Fibroblast of the conjunctiva (primary cell): ENCODE measurements at regions not wholly inside any gene's neighbourhood (a gene's known extent, or its start where the extent isn't known, plus 50 kb on each side); places are given as distances from the start of the nearest gene placed in this dataset.
"Not testable (repeated sequence)": the region's sequence is repeated elsewhere in the genome, so short reads cannot be mapped to it uniquely, and the experiment has no call there.

ENCODE experiments used
- DNase-seq: peaks from one replicate; pipeline ENCODE4 v3.0.0-alpha.2; 2010; ENCODE audit warnings: low read depth

DNA sequence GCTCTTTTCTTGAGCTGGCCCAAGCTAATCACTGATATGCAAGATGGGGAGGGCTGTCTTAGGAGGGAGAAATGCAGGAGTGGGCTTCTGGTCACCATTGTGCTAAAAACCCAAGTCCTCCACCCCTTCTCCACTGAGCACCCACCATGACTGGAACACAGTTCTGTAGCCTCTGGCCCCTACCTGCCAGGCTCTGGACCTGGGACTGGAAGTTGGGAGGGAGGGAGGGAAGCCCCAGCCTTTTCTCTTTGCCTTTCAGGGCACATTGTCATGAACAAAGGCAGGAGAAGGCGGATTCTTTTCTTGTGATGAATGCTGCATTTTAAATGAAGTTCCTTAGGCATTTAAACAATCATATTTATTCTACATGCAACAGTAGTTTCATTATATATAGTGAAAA is 559.1 kb upstream of the TRPC7 start:
- DNase-seq, result no peak

DNA sequence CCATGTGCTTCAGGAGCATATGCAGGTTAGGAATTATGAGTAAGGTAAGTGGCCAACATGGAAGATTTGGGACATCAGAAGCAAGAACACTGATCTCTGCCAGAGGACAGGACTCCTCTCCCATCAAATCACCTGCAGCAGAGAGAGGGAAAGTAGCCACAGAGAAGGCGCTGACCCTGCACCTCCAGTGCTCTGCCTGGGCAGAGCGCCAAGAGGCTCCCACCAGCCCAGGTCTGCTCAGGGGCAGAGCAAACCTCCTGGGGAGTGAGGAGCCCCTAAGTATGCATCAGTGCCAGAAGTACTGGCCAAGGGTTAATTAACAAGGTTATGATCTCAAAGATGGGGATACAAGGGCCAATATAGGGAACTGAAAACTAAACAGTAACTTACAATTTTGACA is 545.3 kb upstream of the TRPC7 start:
- no peak for DNase-seq

DNA sequence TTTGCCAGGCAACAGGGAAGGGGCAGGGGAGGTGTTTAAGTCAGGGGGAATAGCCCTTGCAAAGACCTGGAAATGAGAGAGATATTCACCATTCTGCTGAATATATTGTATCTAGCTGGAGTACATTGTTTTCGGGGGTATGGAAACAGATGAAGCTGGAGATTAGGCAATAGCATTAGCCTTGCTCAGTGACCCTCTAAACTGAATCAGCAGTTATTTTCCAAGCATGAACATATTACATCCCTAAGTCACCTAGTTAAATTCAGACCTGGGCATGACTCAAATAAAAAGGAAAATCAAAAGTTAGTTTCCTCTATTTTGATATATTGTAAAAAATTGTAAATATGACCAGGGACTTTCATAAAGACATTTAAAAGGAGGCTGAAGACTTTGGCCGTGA is 544.6 kb upstream of the TRPC7 start:
- no peak for DNase-seq

DNA sequence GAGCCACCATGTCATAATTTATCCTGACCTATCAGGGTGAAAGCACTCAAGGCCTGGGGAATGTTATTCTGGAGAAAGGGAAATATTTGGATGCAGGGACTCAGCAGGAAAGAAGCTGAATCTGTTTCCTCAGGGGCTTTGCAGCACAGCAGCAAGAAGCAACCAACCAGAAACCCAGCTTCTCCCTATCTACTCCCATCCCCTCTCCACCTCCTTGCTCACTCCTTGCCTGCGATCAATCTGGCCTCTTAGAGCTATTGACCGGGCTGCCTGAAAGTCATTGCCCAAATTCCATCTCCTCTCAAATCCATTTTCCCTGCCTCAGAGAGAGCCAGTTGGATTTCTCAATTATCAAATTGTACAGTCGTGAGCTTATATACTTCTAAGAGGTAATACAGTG is 542.0 kb upstream of the TRPC7 start:
- no peak for DNase-seq

DNA sequence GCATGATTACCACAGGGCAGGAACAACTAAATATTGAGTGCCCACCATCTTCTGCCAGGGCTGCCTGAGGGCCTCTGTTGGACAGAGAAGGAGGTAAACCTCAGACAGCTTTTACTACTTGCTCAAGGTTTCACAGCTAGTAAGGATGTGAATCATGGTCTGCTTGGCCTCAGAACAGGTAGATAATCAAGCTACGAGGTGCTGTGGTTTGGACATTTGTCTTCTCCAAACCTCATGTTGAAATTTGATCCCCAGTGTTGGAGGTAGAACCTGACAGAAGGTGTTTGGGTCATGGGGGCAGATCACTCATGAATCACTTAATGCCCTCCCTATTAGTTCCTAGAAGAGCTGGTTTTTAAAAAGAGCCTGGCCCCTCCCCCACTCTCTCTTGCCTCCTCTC is 541.2 kb upstream of the TRPC7 start:
- DNase-seq, result no peak

DNA sequence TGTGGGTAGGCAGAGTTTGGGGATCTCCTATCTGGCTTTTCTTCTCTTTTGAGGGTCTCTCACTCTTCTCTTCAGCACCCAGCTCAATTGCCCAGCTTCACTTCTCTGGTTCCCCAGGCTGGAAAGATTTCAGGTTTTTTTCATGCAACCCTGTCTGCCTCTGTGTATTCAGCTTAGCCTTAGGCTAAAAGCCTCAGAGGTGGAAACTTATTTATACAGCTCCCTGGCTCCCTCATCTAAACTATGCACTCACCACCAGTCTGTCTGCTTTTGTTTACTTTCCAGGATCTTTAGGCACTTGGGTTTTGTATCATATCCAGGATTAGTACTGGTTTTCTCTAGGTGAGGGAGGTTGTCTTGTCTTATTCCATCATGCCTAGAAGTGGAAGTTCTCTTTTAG is 540.2 kb upstream of the TRPC7 start:
- no peak for DNase-seq

DNA sequence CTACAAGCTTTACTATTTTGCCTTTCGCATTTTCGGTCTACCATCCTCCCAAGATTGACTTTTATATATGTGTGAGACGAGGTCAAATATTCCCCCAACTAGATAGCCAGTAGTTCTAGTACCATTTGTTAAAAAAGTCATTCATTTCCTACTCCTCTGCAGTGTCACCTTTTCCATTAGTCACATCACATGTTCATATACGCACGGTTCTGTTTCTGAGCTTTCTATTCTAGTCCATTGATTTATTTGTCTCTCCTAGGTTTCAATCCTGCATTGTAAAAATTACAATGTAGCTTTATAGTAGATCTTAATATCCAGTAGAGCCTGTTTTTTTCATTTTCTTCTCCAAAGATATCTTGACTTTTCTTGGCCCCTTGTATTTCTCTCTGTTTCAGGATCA is 528.7 kb upstream of the TRPC7 start:
- no peak for DNase-seq

DNA sequence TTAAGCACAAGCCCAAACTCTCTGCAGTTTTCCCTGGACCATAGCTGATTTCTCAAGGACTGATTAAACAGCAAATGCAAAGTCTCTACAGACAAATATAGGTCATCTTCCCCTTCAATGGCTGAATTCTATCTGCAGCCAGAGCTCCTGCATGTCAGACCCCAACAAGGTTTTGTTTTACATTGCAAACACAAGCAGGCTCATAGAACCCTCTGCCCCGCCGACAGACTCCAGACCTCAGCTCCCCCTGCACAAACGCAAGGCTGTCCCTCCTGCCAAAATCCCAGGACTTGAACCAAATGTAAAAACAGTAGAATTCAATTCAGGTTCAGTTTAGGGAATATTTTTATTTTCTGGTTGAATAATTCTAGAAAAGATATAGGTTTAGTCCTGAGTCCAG is 526.7 kb upstream of the TRPC7 start:
- DNase-seq, result no peak

DNA sequence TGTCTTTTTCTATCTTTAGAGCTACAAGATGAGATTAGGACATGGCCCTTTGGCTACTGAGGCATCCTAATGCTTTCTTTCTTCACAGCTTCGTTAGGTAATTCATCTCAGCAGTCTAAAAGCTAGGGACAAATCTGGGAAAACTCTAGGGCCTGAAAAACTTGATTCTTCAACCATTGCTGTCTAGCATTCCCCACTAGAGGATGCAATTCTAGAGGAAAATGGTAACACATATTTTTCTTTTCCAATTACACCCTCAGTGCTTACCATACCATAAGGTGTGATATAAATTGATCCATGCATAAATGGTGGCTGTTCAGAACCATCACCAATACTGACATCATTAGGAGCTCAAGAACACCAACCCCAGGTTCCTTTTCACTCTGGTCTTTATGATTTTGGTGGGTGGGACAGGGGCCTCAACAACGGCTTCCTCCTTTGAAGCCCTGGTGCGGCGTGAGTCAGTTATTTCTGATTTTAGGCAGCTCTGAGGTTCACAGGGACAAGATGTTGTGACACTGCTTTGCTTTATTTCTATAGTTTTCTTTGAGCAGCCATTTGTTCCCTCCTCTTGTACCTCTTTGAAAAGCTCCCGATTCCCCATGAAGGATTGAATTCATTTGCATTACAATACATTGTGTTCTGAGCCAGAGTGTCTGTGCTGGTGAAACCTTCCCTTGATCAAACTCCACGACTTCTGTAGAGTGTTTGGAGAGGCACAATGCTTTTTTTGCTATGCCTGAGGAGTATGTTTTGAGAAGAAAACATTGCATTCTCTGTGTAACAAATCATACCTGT is 526.0 kb upstream of the TRPC7 start:
- no peak for DNase-seq

DNA sequence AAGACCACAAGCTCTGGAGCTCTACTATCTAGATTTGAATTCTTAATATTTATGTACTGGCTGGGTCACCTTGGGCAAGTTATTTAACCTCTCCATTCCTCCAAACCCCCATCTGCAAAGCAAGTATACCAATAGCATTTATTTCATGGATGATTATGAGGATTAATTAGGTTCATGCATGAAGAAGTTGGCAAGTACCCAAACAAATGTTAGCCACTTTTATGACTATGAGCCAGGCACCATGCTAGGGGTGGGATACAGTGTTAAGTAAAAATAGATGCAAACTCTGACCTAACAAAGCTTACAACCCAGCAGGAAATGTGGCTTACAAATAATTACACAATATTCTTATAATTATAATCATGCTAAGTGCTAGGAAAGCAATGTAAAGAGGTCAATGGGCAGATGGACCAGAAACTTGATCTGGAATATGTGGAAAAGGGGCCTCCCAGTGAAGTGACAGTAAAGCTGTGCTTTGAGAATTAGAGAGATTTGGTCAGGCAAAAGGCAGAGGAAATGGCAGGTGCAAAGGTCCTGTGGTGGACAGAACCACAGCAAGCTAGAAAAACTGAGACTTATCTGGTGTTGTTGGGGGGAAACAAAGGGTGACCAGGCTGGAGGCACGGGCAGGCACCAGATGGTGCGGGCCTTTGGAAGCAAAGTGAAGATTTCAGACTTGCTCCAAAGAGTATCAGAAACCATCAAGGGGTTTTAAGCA is 525.2 kb upstream of the TRPC7 start:
- DNase-seq, result no peak

DNA sequence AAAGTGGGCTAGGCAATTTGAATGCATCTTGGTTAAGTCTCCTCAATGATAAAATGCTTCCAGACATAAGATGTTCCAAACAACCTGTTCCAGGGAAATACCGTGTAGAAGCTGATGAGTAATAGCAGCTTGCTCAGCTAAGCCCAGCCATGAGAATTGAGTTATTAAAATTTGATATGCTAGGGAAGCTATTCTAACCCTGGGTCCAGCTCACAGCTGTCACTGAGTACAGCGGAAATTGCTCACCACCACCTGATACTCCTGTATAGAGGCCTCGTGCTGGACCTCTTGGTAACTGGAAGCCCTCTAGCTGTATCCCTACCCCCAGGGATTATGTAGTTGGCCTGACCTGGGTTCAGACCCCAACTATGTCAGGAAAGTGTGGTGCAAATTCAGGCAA is 521.3 kb upstream of the TRPC7 start:
- DNase-seq, result no peak

DNA sequence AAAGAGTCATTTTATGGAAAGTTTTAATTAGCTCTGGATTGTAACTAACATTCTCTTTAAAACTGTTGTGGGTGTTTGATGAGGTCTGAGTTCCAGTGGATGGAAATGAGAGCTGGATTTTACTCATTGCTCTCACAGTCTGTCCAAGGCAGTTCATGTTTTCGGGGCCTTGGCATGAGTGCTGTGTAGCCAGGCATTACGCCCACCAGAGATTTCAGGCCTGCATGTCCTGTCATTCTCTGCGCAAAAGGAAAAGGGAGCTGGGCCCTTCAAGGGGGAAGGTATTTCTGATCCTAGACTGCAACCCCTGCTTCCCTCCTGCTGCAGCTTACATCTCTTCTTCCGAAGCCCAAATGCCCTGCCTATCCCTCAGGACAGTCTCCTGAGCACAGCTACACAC is 499.6 kb upstream of the TRPC7 start:
- no peak for DNase-seq

DNA sequence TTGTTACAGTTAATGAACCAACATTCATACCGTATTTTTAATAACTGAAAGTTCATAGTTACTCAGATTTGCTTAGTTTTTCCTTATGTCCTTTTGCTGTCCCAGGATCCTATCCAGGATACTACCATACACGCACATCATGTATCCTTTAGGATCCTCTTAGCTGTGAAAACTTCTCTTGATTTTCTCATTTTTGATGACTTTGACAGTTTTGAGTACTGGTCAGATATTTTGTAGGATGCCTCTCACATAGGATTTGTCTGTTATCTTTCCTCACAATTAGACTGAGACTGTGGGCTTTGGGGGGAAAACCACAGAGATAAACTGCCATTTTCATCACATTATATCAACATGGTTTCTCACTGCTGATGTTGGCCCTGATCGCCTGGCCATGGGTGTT is 491.3 kb upstream of the TRPC7 start:
- DNase-seq, result no peak

DNA sequence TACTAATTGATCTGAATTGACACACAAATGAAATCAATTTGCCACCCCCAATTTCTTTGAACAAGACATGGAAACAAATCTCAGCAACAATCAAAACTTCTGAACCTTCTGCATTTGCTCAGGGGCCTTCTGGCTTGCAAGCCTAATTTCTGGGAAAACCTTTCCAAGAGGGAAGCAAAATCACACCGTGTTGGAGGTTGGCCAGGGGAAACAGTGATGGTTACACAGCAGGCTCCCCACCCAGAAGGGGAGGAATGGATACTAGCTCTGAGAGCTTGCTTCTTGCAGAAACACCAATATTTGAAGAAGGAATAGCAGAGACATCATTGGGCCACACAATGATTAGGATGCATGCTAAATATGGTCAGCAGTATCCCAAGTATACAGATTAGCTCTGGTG is 488.6 kb upstream of the TRPC7 start:
- DNase-seq, result no peak

DNA sequence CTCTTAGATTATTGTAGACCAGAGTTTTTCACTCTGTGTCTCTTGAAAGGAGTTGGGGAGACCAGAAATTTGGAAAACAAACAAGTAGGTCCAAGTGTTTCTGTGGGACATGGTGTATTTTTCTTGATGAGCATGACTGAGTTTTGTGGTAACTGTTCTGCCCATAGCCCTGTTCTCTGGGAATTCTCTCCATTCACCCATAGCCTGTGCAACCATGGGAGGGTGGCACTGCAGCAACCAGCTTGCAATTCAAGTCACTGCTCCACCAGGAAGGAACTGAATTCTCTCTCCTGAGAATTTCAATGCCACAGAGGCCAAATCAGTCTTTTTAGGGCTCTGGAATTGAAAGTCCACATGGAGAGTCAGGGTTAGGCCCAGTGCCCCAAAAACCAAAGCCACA is 475.3 kb upstream of the TRPC7 start:
- DNase-seq, result no peak

DNA sequence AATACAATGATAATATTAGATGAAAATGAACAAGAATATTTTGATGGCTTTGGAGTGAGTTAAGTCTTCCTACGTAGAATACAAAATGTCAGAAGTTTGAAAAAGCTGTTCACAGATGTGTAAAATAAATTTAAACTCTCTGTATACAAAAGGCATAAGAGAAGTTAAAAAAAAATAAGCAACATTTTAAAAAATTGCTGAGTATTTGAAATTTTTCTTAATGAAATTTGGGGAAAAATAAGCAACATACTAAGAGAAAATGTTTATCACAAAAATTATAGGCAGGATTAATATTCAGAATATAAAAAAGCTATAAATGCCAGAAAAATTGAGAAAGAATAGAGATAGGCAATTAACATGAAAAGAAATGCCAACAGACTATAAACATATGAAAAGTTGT is 470.7 kb upstream of the TRPC7 start:
- no peak for DNase-seq

DNA sequence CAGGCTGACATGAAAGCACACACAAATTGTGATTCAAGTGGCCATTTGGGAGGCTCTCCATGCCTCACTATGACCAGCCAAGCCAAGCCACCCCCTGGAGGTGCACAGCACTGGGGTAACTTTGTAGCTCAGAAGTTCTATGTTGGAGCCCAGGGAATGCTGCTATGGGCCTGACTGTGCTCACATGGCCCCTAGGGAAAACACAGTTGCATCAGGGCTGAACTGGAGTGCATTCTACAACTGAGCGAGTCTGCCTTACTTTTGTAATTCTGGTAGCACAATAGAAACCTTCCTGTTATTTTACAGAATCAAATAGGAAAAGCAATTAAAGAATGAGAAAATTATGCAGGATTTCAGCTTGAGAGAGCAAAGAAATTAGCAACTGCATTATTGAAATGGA is 455.5 kb upstream of the TRPC7 start:
- DNase-seq, result no peak

DNA sequence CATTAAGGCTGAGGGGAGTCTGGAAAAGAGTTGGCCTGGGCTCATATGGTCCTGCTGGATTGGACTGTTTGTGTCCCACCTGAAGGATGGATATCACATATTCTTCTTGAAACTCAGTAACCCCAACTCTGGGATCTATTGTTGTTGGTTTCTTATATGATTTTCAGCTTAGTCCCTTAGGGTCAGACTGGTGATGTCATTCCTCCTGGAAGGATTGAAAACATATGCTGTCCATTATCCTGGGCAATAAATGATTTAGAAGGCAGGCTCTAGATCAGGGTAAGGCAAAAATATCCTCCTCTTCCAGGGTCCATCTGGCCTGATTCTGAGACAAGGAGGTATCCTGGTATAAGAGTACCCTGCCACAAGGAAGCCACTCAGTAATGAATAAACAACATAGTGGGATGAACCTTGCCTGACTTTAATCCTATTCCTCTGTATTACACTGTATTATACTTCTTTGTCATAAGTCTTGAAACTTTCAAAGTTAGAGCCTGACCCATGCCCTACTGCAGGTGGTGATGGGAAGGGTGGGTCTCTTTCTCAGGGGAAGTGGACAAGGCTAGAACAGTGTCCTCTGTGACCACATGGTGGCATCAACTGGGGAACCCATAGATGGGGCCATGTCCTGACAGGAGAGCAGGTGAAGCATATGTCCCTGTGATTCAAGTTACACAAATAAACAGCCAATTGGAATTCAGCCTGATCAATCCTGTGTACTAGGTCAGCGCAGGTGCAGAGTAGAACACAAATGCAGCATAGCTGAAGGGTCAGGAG is 454.4 kb upstream of the TRPC7 start:
- DNase-seq, result no peak

DNA sequence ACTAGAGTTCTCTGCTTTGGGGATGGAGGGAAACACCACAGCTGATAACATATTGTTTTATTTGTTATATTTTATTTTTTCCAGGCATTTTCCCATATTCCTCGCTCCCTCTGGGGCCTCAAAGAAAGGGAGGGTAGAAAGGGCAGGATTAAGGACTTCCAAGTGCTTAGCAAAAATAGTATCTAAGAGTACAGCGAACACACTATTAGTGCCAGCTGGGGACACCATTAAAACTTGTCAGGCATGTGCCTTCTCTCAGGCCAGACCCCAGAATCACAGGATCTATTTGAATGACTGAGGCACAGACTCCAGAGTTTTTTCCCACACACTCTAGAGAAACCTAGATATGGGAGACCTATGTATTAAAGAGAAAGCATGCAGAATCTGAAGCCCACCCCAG is 451.0 kb upstream of the TRPC7 start:
- DNase-seq, result no peak

DNA sequence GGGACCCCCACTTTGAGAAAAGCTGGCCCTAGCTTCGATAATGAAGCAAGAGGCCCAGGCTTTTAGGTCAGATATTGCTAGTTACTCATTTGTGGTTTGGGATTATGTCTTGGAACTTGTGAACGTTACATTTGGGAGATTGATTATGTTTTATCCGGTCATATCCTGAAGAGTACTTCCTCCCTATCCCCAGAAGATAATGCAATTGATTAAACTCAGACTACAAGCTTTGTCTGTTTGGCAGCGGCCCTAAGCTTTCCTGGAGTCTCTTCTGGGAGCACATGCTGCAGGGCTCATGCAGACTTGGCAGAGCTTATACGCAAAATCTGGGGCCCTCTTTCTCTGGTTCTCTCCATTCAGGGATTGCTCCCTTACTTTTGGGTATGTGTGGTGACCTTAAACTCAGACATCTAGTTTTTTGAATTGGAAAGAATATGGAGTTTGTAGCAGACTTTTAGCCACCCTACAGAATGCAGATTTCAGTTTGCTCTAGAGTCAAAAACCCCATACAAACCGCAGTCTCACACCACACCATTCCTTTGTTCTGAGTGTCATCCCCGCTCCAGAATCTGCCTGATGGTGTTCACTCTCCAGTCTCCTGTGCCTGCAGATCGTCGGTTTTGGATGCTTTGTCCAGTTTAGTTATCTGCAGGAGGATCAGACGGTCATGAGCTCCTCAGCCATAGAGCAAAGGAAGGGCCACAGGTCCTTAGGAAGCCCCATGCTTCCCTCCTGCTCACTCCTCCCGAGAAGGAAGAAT is 449.5 kb upstream of the TRPC7 start:
- DNase-seq, result no peak

DNA sequence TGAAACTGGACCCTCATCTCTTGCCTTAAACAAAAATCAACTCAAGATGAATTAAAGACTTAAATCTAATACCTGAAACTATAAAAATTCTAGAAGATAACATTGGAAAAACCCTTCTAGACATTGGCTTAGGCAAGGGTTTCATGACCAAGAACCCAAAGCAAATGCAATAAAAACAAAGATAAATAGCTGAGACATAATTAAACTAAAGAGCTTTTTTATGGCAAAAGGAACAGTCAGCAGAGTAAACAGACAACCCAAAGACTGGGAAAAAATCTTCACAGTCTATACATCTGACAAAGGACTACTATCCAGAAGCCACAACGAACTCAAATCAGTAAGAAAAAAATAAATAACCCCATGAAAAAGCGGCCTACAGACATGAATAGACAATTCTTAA is 446.9 kb upstream of the TRPC7 start:
- not testable (repeated sequence) for DNase-seq

DNA sequence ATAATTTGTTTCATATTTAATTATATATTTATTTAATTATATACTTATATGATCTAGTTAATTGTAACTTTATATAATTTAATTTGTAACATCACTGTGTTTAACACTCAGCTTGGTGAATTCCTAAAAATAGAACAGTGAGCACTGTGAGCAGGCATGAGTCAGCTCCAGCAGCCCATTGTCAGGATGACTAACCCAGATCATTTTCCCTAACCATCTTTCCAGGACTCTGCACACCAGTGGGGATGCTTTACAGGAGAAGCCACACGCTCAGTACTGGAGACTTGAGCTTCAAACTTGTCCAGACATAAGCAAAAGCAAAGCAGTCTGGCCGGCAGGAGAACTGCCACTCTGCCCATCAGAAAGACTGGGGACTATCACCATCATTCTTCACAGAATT is 446.2 kb upstream of the TRPC7 start:
- peak; percentile 27 for DNase-seq
